ENCODE measurements at regions not wholly inside any gene's neighbourhood (a gene's known extent, or its start where the extent isn't known, plus 50 kb on each side); places are given as distances from the start of the nearest gene placed in this dataset.

DNA sequence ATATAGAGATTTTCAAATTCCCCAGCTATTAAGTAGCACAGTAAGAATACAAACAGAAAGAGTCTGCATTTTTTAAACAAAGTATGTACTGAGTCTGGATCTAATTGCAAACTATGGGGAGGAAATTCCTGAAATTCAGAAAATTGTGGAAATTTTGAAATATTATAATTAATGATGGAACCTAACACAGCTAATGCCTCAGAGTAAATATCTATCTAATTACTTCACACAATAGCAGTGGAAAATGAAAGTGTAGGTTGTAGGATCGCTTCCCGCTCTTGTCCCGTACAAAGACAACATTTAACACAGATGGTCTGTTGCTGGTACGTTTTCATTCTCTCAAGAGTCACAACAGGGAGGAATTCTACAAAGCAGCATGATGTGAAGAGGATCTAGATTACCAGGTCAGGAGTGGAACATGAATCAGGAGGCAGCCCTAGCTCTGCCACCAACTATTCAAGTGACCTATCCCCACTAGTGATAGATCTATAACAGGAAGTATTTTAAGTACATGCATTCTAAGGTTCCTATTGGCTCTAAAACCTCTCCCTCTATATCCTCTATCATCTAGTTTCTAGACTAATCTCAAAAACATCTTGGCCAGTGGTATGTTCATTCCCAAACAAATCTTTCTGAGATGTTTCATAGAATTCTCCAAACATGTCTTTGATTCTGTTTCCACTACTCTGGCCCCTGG lies 58.9 kb upstream of the GRAMD2B start:
- TF ChIP-seq CTCF (IDR thresholded peaks at IDR 0.05) (no peak), POLR2A (IDR thresholded peaks at IDR 0.05) (no peak)

All from sigmoid colon (tissue), 3 donors.